ENCODE measurements at regions not wholly inside any gene's neighbourhood (a gene's known extent, or its start where the extent isn't known, plus 50 kb on each side); places are given as distances from the start of the nearest gene placed in this dataset.

DNA sequence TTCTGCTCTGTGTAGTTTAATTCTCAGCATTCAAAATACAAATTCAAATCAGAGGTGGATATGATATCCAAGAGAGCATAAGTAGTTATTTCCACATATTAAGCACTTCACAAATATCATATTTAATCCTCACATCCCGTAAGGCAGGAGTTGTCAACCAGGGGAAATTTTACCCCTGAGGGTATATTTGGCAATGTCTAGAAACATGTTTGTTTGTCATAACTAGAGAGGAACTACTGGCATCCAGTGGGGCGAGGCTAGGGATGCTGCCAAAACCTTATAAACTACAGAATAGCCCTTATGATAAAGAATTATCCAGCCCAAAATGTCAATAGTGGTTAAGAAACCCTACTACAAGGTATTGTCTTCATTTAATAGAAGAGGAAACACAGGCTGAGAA, 619.4 kb downstream of the SLCO4C1 start:
- TF ChIP-seq, protein P1, sequence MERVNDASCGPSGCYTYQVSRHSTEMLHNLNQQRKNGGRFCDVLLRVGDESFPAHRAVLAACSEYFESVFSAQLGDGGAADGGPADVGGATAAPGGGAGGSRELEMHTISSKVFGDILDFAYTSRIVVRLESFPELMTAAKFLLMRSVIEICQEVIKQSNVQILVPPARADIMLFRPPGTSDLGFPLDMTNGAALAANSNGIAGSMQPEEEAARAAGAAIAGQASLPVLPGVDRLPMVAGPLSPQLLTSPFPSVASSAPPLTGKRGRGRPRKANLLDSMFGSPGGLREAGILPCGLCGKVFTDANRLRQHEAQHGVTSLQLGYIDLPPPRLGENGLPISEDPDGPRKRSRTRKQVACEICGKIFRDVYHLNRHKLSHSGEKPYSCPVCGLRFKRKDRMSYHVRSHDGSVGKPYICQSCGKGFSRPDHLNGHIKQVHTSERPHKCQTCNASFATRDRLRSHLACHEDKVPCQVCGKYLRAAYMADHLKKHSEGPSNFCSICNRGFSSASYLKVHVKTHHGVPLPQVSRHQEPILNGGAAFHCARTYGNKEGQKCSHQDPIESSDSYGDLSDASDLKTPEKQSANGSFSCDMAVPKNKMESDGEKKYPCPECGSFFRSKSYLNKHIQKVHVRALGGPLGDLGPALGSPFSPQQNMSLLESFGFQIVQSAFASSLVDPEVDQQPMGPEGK (CRISPR knock-in tag; IDR thresholded peaks at IDR 0.05; ENCODE audit: borderline replicate concordance), result no peak
- TF ChIP-seq SNAI2 (CRISPR knock-in tag; IDR thresholded peaks at IDR 0.05), result no peak
- no peak for TF ChIP-seq TCF4 (CRISPR knock-in tag; IDR thresholded peaks at IDR 0.05; ENCODE audit: borderline replicate concordance)
- TF ChIP-seq RARB (CRISPR knock-in tag; IDR thresholded peaks at IDR 0.05), result no peak
- TF ChIP-seq, protein P2, sequence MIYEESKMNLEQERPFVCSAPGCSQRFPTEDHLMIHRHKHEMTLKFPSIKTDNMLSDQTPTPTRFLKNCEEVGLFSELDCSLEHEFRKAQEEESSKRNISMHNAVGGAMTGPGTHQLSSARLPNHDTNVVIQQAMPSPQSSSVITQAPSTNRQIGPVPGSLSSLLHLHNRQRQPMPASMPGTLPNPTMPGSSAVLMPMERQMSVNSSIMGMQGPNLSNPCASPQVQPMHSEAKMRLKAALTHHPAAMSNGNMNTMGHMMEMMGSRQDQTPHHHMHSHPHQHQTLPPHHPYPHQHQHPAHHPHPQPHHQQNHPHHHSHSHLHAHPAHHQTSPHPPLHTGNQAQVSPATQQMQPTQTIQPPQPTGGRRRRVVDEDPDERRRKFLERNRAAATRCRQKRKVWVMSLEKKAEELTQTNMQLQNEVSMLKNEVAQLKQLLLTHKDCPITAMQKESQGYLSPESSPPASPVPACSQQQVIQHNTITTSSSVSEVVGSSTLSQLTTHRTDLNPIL (CRISPR knock-in tag; IDR thresholded peaks at IDR 0.05; ENCODE audit: low read depth), result no peak
- TF ChIP-seq CSDC2 (CRISPR knock-in tag; IDR thresholded peaks at IDR 0.05), result no peak
- no peak for TF ChIP-seq BACH2 (CRISPR knock-in tag; IDR thresholded peaks at IDR 0.05; ENCODE audit: borderline replicate concordance)
- no peak for TF ChIP-seq GLIS3 (CRISPR knock-in tag; IDR thresholded peaks at IDR 0.05)
- no peak for TF ChIP-seq ARNTL (CRISPR knock-in tag; IDR thresholded peaks at IDR 0.05; ENCODE audit: borderline replicate concordance, low read depth)
- TF ChIP-seq ZFP3 (CRISPR knock-in tag; IDR thresholded peaks at IDR 0.05), result no peak
- TF ChIP-seq, protein P3, sequence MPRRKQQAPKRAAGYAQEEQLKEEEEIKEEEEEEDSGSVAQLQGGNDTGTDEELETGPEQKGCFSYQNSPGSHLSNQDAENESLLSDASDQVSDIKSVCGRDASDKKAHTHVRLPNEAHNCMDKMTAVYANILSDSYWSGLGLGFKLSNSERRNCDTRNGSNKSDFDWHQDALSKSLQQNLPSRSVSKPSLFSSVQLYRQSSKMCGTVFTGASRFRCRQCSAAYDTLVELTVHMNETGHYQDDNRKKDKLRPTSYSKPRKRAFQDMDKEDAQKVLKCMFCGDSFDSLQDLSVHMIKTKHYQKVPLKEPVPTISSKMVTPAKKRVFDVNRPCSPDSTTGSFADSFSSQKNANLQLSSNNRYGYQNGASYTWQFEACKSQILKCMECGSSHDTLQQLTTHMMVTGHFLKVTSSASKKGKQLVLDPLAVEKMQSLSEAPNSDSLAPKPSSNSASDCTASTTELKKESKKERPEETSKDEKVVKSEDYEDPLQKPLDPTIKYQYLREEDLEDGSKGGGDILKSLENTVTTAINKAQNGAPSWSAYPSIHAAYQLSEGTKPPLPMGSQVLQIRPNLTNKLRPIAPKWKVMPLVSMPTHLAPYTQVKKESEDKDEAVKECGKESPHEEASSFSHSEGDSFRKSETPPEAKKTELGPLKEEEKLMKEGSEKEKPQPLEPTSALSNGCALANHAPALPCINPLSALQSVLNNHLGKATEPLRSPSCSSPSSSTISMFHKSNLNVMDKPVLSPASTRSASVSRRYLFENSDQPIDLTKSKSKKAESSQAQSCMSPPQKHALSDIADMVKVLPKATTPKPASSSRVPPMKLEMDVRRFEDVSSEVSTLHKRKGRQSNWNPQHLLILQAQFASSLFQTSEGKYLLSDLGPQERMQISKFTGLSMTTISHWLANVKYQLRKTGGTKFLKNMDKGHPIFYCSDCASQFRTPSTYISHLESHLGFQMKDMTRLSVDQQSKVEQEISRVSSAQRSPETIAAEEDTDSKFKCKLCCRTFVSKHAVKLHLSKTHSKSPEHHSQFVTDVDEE (CRISPR knock-in tag; IDR thresholded peaks at IDR 0.05), result no peak
- no peak for TF ChIP-seq ZNF565 (CRISPR knock-in tag; conservative IDR thresholded peaks at IDR 0.05; ENCODE audit: low read depth)
- TF ChIP-seq, protein P4, sequence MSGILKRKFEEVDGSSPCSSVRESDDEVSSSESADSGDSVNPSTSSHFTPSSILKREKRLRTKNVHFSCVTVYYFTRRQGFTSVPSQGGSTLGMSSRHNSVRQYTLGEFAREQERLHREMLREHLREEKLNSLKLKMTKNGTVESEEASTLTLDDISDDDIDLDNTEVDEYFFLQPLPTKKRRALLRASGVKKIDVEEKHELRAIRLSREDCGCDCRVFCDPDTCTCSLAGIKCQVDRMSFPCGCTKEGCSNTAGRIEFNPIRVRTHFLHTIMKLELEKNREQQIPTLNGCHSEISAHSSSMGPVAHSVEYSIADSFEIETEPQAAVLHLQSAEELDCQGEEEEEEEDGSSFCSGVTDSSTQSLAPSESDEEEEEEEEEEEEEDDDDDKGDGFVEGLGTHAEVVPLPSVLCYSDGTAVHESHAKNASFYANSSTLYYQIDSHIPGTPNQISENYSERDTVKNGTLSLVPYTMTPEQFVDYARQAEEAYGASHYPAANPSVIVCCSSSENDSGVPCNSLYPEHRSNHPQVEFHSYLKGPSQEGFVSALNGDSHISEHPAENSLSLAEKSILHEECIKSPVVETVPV (CRISPR knock-in tag; IDR thresholded peaks at IDR 0.05), result no peak
- TF ChIP-seq ZNF8 (CRISPR knock-in tag; IDR thresholded peaks at IDR 0.05), result no peak
- TF ChIP-seq, protein P5, sequence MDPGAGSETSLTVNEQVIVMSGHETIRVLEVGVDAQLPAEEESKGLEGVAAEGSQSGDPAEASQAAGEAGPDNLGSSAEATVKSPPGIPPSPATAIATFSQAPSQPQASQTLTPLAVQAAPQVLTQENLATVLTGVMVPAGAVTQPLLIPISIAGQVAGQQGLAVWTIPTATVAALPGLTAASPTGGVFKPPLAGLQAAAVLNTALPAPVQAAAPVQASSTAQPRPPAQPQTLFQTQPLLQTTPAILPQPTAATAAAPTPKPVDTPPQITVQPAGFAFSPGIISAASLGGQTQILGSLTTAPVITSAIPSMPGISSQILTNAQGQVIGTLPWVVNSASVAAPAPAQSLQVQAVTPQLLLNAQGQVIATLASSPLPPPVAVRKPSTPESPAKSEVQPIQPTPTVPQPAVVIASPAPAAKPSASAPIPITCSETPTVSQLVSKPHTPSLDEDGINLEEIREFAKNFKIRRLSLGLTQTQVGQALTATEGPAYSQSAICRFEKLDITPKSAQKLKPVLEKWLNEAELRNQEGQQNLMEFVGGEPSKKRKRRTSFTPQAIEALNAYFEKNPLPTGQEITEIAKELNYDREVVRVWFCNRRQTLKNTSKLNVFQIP (CRISPR knock-in tag; IDR thresholded peaks at IDR 0.05; ENCODE audit: borderline replicate concordance, low read depth), result no peak
- TF ChIP-seq ZNF70 (CRISPR knock-in tag; IDR thresholded peaks at IDR 0.05), result no peak
- TF ChIP-seq ZC3H10 (CRISPR knock-in tag; IDR thresholded peaks at IDR 0.05), result no peak
- TF ChIP-seq ISL1 (CRISPR knock-in tag; IDR thresholded peaks at IDR 0.05), result no peak
- TF ChIP-seq TOX (CRISPR knock-in tag; IDR thresholded peaks at IDR 0.05; ENCODE audit: borderline replicate concordance), result no peak
- TF ChIP-seq ESRRG (CRISPR knock-in tag; IDR thresholded peaks at IDR 0.05), result no peak

DNA sequence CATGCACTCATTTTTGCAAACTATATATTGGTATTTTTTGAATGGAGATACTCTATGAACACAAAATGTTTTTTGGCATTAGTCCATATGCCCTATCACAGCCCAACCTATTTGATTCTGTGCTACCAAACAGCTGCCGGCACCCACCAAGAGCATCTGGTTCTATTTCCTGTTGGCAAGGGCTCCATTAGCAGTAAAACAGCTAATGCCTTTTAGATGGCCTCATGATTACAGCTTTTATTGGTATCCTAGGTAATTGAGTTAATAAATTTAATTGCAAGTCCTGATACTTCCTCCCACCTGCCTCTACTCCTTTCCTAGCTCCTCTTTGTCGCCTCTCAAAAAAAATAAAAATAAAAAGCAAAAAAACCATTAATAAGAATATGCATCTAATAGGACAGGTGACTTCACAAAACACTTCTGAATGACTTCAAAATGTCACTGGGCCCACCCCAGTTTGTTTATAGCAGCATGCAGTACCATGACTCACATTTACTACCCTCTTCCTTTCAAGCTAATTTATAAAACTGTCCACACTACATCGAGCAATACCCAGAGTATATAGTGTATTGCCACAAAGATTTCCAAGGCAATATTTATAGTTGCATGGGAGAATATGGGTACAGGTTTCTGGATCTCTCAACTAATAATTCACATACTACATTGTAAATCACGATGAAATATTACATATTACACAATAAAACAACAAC, 620.4 kb downstream of the SLCO4C1 start:
- TF ChIP-seq RARB (CRISPR knock-in tag; IDR thresholded peaks at IDR 0.05), result no peak
- TF ChIP-seq BACH2 (CRISPR knock-in tag; IDR thresholded peaks at IDR 0.05; ENCODE audit: borderline replicate concordance), result no peak
- no peak for ATAC-seq

More for the DNA sequence above, 619.4 kb downstream of the SLCO4C1 start:
- ATAC-seq, result no peak

DNA sequence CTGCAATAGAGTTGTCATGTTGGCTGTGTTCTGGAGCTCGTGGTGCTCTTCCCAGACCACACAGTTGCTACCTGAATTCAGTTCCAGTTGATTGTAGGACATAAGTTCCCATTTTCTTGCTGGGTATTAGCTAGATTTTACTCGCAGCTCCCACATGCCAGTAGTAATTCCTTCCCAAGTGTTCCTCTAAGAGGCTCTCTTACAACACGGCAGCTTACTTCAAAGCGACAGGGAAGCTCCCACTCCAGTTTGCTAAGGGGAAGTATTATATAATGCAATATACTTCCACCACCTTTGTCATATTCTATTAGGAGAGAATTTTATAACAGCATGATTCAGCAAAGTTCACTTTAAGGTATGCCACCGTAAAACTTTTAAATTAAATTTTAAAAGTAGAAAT, 623.0 kb downstream of the SLCO4C1 start:
- ATAC-seq, result no peak

More for the DNA sequence above, 623.0 kb downstream of the SLCO4C1 start:
- TF ChIP-seq ZNF565 (CRISPR knock-in tag; conservative IDR thresholded peaks at IDR 0.05; ENCODE audit: low read depth), result no peak
